ENCODE measurements at regions not wholly inside any gene's neighbourhood (a gene's known extent, or its start where the extent isn't known, plus 50 kb on each side); places are given as distances from the start of the nearest gene placed in this dataset.

GRCh38 chr16:6297666-6298410 lies 1034.8 kb upstream of the RBFOX1 start:
- Histone ChIP-seq H3K36me3 (no peaks in the 10 kb centered on the region), H3K9me3 (no peaks in the 10 kb centered on the region), H3K4me1 (ENCODE audit: control insufficient read depth in 1 of 2, insufficient read depth in 1 of 2, low read depth in 1 of 2, low read length in 1 of 2) (no peaks in the 10 kb centered on the region), H3K27me3 (no peaks in the 10 kb centered on the region), H3K27ac (no peak overlapping the region), H3K4me3 (ENCODE audit: low read depth in 1 of 2, low read length in 1 of 2) (no peak overlapping the region)
- TF ChIP-seq, protein P1, sequence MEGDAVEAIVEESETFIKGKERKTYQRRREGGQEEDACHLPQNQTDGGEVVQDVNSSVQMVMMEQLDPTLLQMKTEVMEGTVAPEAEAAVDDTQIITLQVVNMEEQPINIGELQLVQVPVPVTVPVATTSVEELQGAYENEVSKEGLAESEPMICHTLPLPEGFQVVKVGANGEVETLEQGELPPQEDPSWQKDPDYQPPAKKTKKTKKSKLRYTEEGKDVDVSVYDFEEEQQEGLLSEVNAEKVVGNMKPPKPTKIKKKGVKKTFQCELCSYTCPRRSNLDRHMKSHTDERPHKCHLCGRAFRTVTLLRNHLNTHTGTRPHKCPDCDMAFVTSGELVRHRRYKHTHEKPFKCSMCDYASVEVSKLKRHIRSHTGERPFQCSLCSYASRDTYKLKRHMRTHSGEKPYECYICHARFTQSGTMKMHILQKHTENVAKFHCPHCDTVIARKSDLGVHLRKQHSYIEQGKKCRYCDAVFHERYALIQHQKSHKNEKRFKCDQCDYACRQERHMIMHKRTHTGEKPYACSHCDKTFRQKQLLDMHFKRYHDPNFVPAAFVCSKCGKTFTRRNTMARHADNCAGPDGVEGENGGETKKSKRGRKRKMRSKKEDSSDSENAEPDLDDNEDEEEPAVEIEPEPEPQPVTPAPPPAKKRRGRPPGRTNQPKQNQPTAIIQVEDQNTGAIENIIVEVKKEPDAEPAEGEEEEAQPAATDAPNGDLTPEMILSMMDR (IDR thresholded peaks at IDR 0.05) = no peak

- H3K27me3 ChIP-seq = no peaks in the 10 kb centered on the region
- H3K27ac ChIP-seq = no peak overlapping the region
- no peaks in the 10 kb centered on the region for H3K9me3 ChIP-seq
- H3K4me3 ChIP-seq (ENCODE audit: low read depth in 1 of 2, low read length in 1 of 2) = no peak overlapping the region
- H3K36me3 ChIP-seq = no peaks in the 10 kb centered on the region
- H3K4me1 ChIP-seq (ENCODE audit: control insufficient read depth in 1 of 2, insufficient read depth in 1 of 2, low read depth in 1 of 2, low read length in 1 of 2) = no peaks in the 10 kb centered on the region
- TF ChIP-seq, protein P1 (IDR thresholded peaks at IDR 0.05) = no peak
Observed at GRCh38 chr16:6286176-6286575, 1046.5 kb upstream of the RBFOX1 start.

GRCh38 chr16:6284731-6285130 lies 1047.9 kb upstream of the RBFOX1 start:
- Histone ChIP-seq H3K4me1 (ENCODE audit: control insufficient read depth in 1 of 2, insufficient read depth in 1 of 2, low read depth in 1 of 2, low read length in 1 of 2) (no peaks in the 10 kb centered on the region), H3K27me3 (no peaks in the 10 kb centered on the region), H3K36me3 (no peaks in the 10 kb centered on the region), H3K9me3 (no peaks in the 10 kb centered on the region), H3K27ac (no peak overlapping the region), H3K4me3 (ENCODE audit: low read depth in 1 of 2, low read length in 1 of 2) (no peak overlapping the region)
- TF ChIP-seq, protein P1 (IDR thresholded peaks at IDR 0.05) = no peak

- no peak overlapping the region for H3K27ac ChIP-seq
- no peaks in the 10 kb centered on the region for H3K27me3 ChIP-seq
- H3K9me3 ChIP-seq = no peaks in the 10 kb centered on the region
- no peak overlapping the region for H3K4me3 ChIP-seq (ENCODE audit: low read depth in 1 of 2, low read length in 1 of 2)
- no peaks in the 10 kb centered on the region for H3K36me3 ChIP-seq
- TF ChIP-seq, protein P1 (IDR thresholded peaks at IDR 0.05) = no peak
- no peaks in the 10 kb centered on the region for H3K4me1 ChIP-seq (ENCODE audit: control insufficient read depth in 1 of 2, insufficient read depth in 1 of 2, low read depth in 1 of 2, low read length in 1 of 2)
Observed at GRCh38 chr16:6281994-6282393, 1050.7 kb upstream of the RBFOX1 start.

DNA sequence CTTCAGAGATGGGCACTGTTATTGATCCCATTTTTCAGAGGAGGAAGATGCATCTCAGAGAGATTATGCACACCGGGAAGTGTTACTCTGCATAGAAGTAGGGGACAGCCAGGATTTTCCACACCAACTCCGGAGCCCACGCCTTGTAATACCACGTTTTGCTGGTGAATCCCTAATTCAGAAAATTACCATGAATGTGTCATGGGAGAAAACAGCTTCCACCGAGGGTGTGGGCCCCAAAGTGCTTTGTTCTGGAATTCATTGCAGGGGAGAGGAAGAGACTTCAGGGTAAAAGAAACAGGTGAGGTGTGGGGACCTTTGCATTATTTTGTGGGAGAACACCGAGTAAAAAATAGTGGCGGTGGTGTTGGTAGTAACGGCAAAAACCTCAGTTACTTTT lies 1051.4 kb upstream of the RBFOX1 start:
- no peak overlapping the region for H3K4me3 ChIP-seq (ENCODE audit: low read depth in 1 of 2, low read length in 1 of 2)
- TF ChIP-seq, protein P1 (IDR thresholded peaks at IDR 0.05) = no peak
- no peaks in the 10 kb centered on the region for H3K36me3 ChIP-seq

More for the DNA sequence above, 1051.4 kb upstream of the RBFOX1 start:
- Histone ChIP-seq H3K4me1 (ENCODE audit: control insufficient read depth in 1 of 2, insufficient read depth in 1 of 2, low read depth in 1 of 2, low read length in 1 of 2) (no peaks in the 10 kb centered on the region), H3K27me3 (no peaks in the 10 kb centered on the region), H3K27ac (no peak overlapping the region), H3K9me3 (no peaks in the 10 kb centered on the region)

All from neutrophil (primary cell).